ENCODE measurements at regions not wholly inside any gene's neighbourhood (a gene's known extent, or its start where the extent isn't known, plus 50 kb on each side); places are given as distances from the start of the nearest gene placed in this dataset.

DNA sequence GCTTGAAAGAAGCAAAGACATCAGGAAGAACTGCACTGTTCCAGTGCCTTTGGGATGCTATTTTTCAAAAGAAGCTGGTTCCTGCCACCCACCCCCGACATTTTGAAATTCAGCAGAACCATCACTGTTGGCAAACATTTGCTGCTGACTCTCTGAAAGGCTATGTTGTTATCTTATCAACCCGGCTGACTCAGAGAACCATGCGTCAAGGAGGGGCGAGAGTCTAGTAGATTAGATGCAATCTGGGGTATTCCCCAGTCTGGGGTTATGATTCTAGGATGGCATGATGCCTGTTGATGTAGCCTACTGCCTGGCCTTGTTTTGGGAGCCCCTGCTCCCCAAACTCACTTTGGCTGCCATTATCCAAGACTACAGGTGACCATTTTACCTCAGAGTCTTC, 267.8 kb upstream of the RUNX1 start:
- Mint-ChIP-seq H3K9me3 (peaks cover 0 to 5% (median 0%) of the 10 kb centered on the region in 11 donors), H3K27ac (no peak overlapping the region), H3K27me3 (peaks cover 0 to 6% (median 0%) of the 10 kb centered on the region in 5 donors), H3K36me3 (no peaks in the 10 kb centered on the region), H3K4me3 (no peak overlapping the region), H3K4me1 (peaks cover 0 to 1% (median 0%) of the 10 kb centered on the region in 7 donors)
- Histone ChIP-seq H3K9me3 (ENCODE audit: control insufficient read depth in 2 of 3, low read length in 3 of 3) (no peaks in the 10 kb centered on the region), H3K4me1 (ENCODE audit: control insufficient read depth in 2 of 2, insufficient read depth in 2 of 2, low read length in 2 of 2) (no peaks in the 10 kb centered on the region), H3K36me3 (ENCODE audit: control insufficient read depth in 2 of 3, insufficient read depth in 3 of 3, low read length in 3 of 3) (no peaks in the 10 kb centered on the region), H3K27ac (ENCODE audit: low read depth, low read length) (no peak overlapping the region), H3K4me3 (ENCODE audit: low read length) (no peak overlapping the region), H3K27me3 (ENCODE audit: control insufficient read depth in 2 of 2, insufficient read depth in 2 of 2, low read length in 2 of 2) (no peaks in the 10 kb centered on the region)
- ATAC-seq (peak; percentile 55), DNase-seq (no peak)
- POLR2A ChIA-PET = no interaction called here
- intact Hi-C loops (cut with micrococcal nuclease) = no loop called here
- CTCF ChIA-PET = no interaction called here

GRCh38 chr21:35316456-35316855, 267.4 kb upstream of the RUNX1 start:
- H3K27ac Mint-ChIP-seq = no peak overlapping the region
- Histone ChIP-seq H3K27ac (ENCODE audit: low read depth, low read length) (no peak overlapping the region), H3K4me1 (ENCODE audit: control insufficient read depth in 2 of 2, insufficient read depth in 2 of 2, low read length in 2 of 2) (no peaks in the 10 kb centered on the region), H3K27me3 (ENCODE audit: control insufficient read depth in 2 of 2, insufficient read depth in 2 of 2, low read length in 2 of 2) (no peaks in the 10 kb centered on the region), H3K36me3 (ENCODE audit: control insufficient read depth in 2 of 3, insufficient read depth in 3 of 3, low read length in 3 of 3) (no peaks in the 10 kb centered on the region), H3K4me3 (ENCODE audit: low read length) (no peak overlapping the region), H3K9me3 (ENCODE audit: control insufficient read depth in 2 of 3, low read length in 3 of 3) (no peaks in the 10 kb centered on the region)
- CTCF ChIA-PET = no interaction called here
- ATAC-seq (no peak), DNase-seq (no peak)
- intact Hi-C loops (cut with micrococcal nuclease) = no loop called here
- no peaks in the 10 kb centered on the region for H3K36me3 Mint-ChIP-seq
- peaks cover 0 to 1% (median 0%) of the 10 kb centered on the region in 7 donors for H3K4me1 Mint-ChIP-seq
- no peak overlapping the region for H3K4me3 Mint-ChIP-seq
- POLR2A ChIA-PET = no interaction called here
- H3K27me3 Mint-ChIP-seq = peaks cover 0 to 6% (median 0%) of the 10 kb centered on the region in 5 donors
- peaks cover 0 to 5% (median 0%) of the 10 kb centered on the region in 11 donors for H3K9me3 Mint-ChIP-seq

GRCh38 chr21:35314857-35315582, 265.9 kb upstream of the RUNX1 start:
- no peak overlapping the region for H3K4me3 Mint-ChIP-seq
- no peak for DNase-seq
- H3K36me3 Mint-ChIP-seq = no peaks in the 10 kb centered on the region
- H3K27ac Mint-ChIP-seq = no peak overlapping the region
- peaks cover 0 to 6% (median 0%) of the 10 kb centered on the region in 5 donors for H3K27me3 Mint-ChIP-seq
- Histone ChIP-seq H3K27me3 (ENCODE audit: control insufficient read depth in 2 of 2, insufficient read depth in 2 of 2, low read length in 2 of 2) (no peaks in the 10 kb centered on the region), H3K4me1 (ENCODE audit: control insufficient read depth in 2 of 2, insufficient read depth in 2 of 2, low read length in 2 of 2) (no peaks in the 10 kb centered on the region), H3K27ac (ENCODE audit: low read depth, low read length) (no peak overlapping the region), H3K4me3 (ENCODE audit: low read length) (no peak overlapping the region), H3K36me3 (ENCODE audit: control insufficient read depth in 2 of 3, insufficient read depth in 3 of 3, low read length in 3 of 3) (no peaks in the 10 kb centered on the region), H3K9me3 (ENCODE audit: control insufficient read depth in 2 of 3, low read length in 3 of 3) (no peaks in the 10 kb centered on the region)
- no peaks in the 10 kb centered on the region for H3K4me1 Mint-ChIP-seq
- peaks cover 0 to 2% (median 0%) of the 10 kb centered on the region in 11 donors for H3K9me3 Mint-ChIP-seq
- intact Hi-C loops (cut with micrococcal nuclease) = no loop called here
- ATAC-seq = no peak
- ChIA-PET CTCF (no interaction called here), POLR2A (no interaction called here)

- Mint-ChIP-seq H3K4me3 (no peak overlapping the region), H3K9me3 (peaks cover 0 to 11% (median 0%) of the 10 kb centered on the region in 11 donors), H3K4me1 (no peaks in the 10 kb centered on the region), H3K36me3 (peaks cover 0 to 5% (median 0%) of the 10 kb centered on the region in 5 donors), H3K27ac (no peak overlapping the region), H3K27me3 (peaks cover 0 to 6% (median 0%) of the 10 kb centered on the region in 5 donors)
- Histone ChIP-seq H3K4me3 (ENCODE audit: low read length) (no peak overlapping the region), H3K9me3 (ENCODE audit: control insufficient read depth in 2 of 3, low read length in 3 of 3) (no peaks in the 10 kb centered on the region), H3K27me3 (ENCODE audit: control insufficient read depth in 2 of 2, insufficient read depth in 2 of 2, low read length in 2 of 2) (no peaks in the 10 kb centered on the region), H3K4me1 (ENCODE audit: control insufficient read depth in 2 of 2, insufficient read depth in 2 of 2, low read length in 2 of 2) (no peaks in the 10 kb centered on the region), H3K36me3 (ENCODE audit: control insufficient read depth in 2 of 3, insufficient read depth in 3 of 3, low read length in 3 of 3) (no peaks in the 10 kb centered on the region), H3K27ac (ENCODE audit: low read depth, low read length) (no peak overlapping the region)
- CTCF ChIA-PET = no interaction called here
- POLR2A ChIA-PET = no interaction called here
- intact Hi-C loops (cut with micrococcal nuclease) = no loop called here
- DNase-seq (no peak), ATAC-seq (no peak)
These were observed 262.9 kb upstream of the RUNX1 start for GRCh38 chr21:35311985-35312384.

DNA sequence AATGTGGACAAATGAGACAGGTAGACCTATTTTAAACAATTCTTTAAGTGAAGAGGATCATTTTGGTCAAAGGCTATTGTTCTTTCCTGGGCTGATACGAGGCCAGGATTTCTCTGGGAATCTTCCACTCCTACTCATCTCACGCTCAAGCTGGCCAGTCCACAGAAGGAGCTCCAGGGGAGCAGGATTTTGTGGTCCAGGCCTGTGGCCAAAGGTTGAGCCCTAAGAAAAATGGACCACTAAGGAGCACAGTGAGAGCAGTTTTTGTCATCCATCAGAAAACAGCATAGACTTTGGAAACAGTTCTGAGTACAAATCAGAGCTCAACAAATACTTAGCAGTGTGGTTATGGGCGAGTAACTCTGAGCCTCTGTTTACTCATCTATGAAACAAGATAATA, 260.2 kb upstream of the RUNX1 start:
- no peak overlapping the region for H3K4me3 Mint-ChIP-seq
- H3K27me3 ChIP-seq (ENCODE audit: control insufficient read depth in 2 of 2, insufficient read depth in 2 of 2, low read length in 2 of 2) = no peaks in the 10 kb centered on the region
- intact Hi-C loops (cut with micrococcal nuclease) = no loop called here
- H3K9me3 ChIP-seq (ENCODE audit: control insufficient read depth in 2 of 3, low read length in 3 of 3) = no peaks in the 10 kb centered on the region
- peaks cover 0 to 11% (median 0%) of the 10 kb centered on the region in 11 donors for H3K9me3 Mint-ChIP-seq
- H3K36me3 Mint-ChIP-seq = peaks cover 0 to 5% (median 0%) of the 10 kb centered on the region in 5 donors
- no peak overlapping the region for H3K4me3 ChIP-seq (ENCODE audit: low read length)
- H3K4me1 ChIP-seq (ENCODE audit: control insufficient read depth in 2 of 2, insufficient read depth in 2 of 2, low read length in 2 of 2) = no peaks in the 10 kb centered on the region
- ATAC-seq = no peak
- CTCF ChIA-PET = no interaction called here
- no peak for DNase-seq
- POLR2A ChIA-PET = no interaction called here
- H3K4me1 Mint-ChIP-seq = no peaks in the 10 kb centered on the region
- H3K27ac ChIP-seq (ENCODE audit: low read depth, low read length) = no peak overlapping the region
- H3K36me3 ChIP-seq (ENCODE audit: control insufficient read depth in 2 of 3, insufficient read depth in 3 of 3, low read length in 3 of 3) = no peaks in the 10 kb centered on the region
- no peak overlapping the region for H3K27ac Mint-ChIP-seq
- peaks cover 0 to 8% (median 0%) of the 10 kb centered on the region in 5 donors for H3K27me3 Mint-ChIP-seq

GRCh38 chr21:35303085-35303484, 254.0 kb upstream of the RUNX1 start:
- no peaks in the 10 kb centered on the region for H3K36me3 ChIP-seq (ENCODE audit: control insufficient read depth in 2 of 3, insufficient read depth in 3 of 3, low read length in 3 of 3)
- H3K4me3 ChIP-seq (ENCODE audit: low read length) = no peak overlapping the region
- no peaks in the 10 kb centered on the region for H3K27me3 ChIP-seq (ENCODE audit: control insufficient read depth in 2 of 2, insufficient read depth in 2 of 2, low read length in 2 of 2)
- Mint-ChIP-seq H3K27me3 (peaks cover 0 to 7% (median 4%) of the 10 kb centered on the region in 5 donors), H3K4me3 (no peak overlapping the region), H3K36me3 (peaks cover 0 to 5% (median 0%) of the 10 kb centered on the region in 5 donors), H3K4me1 (no peaks in the 10 kb centered on the region), H3K27ac (peak overlapping the region in 1 of 9 donors; percentile 56), H3K9me3 (peaks cover 0 to 5% (median 0%) of the 10 kb centered on the region in 11 donors)
- ChIA-PET CTCF (no interaction called here), POLR2A (no interaction called here)
- H3K4me1 ChIP-seq (ENCODE audit: control insufficient read depth in 2 of 2, insufficient read depth in 2 of 2, low read length in 2 of 2) = no peaks in the 10 kb centered on the region
- H3K9me3 ChIP-seq (ENCODE audit: control insufficient read depth in 2 of 3, low read length in 3 of 3) = no peaks in the 10 kb centered on the region
- H3K27ac ChIP-seq (ENCODE audit: low read depth, low read length) = no peak overlapping the region
- DNase-seq (no peak), ATAC-seq (no peak)
- intact Hi-C loops (cut with micrococcal nuclease) = no loop called here

DNA sequence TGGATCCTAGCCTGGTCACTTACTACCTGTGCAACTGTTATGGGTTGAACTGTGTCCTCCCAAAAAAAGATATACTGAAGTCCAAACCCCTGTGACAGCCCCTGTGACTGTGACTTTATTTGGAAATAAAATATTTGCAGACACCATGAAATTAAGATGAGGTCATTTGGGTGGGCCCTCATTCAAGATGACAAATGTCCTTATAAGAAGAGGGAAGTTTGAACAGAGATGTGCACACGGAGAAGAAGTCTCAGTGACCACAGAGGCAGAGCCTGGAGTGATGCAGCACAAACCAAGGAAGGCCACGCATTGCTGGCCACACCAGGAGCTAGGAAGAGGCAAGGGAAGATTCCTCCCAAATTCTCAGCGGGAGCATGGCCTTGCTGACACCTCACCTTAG, 249.7 kb upstream of the RUNX1 start:
- intact Hi-C loops (cut with micrococcal nuclease) = no loop called here
- no peaks in the 10 kb centered on the region for H3K36me3 ChIP-seq (ENCODE audit: control insufficient read depth in 2 of 3, insufficient read depth in 3 of 3, low read length in 3 of 3)
- no peak overlapping the region for H3K4me3 ChIP-seq (ENCODE audit: low read length)
- H3K4me3 Mint-ChIP-seq = no peak overlapping the region
- no peaks in the 10 kb centered on the region for H3K9me3 Mint-ChIP-seq
- DNase-seq (no peak), ATAC-seq (peak; percentile 51)
- H3K4me1 Mint-ChIP-seq = peaks cover 0 to 4% (median 0%) of the 10 kb centered on the region in 7 donors
- peaks cover 0 to 6% (median 4%) of the 10 kb centered on the region in 5 donors for H3K27me3 Mint-ChIP-seq
- H3K27ac Mint-ChIP-seq = no peak overlapping the region
- no peaks in the 10 kb centered on the region for H3K4me1 ChIP-seq (ENCODE audit: control insufficient read depth in 2 of 2, insufficient read depth in 2 of 2, low read length in 2 of 2)
- no peak overlapping the region for H3K27ac ChIP-seq (ENCODE audit: low read depth, low read length)
- peaks cover 0 to 3% (median 0%) of the 10 kb centered on the region in 5 donors for H3K36me3 Mint-ChIP-seq
- no peaks in the 10 kb centered on the region for H3K9me3 ChIP-seq (ENCODE audit: control insufficient read depth in 2 of 3, low read length in 3 of 3)
- H3K27me3 ChIP-seq (ENCODE audit: control insufficient read depth in 2 of 2, insufficient read depth in 2 of 2, low read length in 2 of 2) = no peaks in the 10 kb centered on the region
- CTCF ChIA-PET = no interaction called here
- POLR2A ChIA-PET = no interaction called here
